NCI-H2107 treated with DMSO at 0.1 percent for 48 hours (cell line): ENCODE measurements at regions not wholly inside any gene's neighbourhood (a gene's known extent, or its start where the extent isn't known, plus 50 kb on each side); places are given as distances from the start of the nearest gene placed in this dataset.

Experiments
- DNase-seq: peaks from one replicate; lab custom pipeline; 2025; ENCODE audit not compliant: unreplicated experiment; lab: John Stamatoyannopoulos, UW

GRCh38 chr7:110095372-110096052 lies 995.4 kb upstream of the LRRN3 start:
- no peak for DNase-seq

GRCh38 chr7:110104243-110104642 lies 986.7 kb upstream of the LRRN3 start:
- no peak for DNase-seq

GRCh38 chr7:110105307-110105706 lies 985.6 kb upstream of the LRRN3 start:
- DNase-seq = peak; percentile 63

GRCh38 chr7:110105840-110106239 lies 985.1 kb upstream of the LRRN3 start:
- no peak for DNase-seq

GRCh38 chr7:110119883-110120581 lies 970.9 kb upstream of the LRRN3 start:
- DNase-seq = no peak

- DNase-seq = no peak
Measured at GRCh38 chr7:110129159-110129558, 961.8 kb upstream of the LRRN3 start.

- DNase-seq = peak; percentile 19
Measured at GRCh38 chr7:110130669-110131068, 960.3 kb upstream of the LRRN3 start.

GRCh38 chr7:110131344-110131743 lies 959.6 kb upstream of the LRRN3 start:
- DNase-seq = no peak

GRCh38 chr7:110139056-110139455 lies 951.9 kb upstream of the LRRN3 start:
- no peak for DNase-seq

- DNase-seq = no peak
Measured at GRCh38 chr7:110142939-110143526, 947.9 kb upstream of the LRRN3 start.

GRCh38 chr7:110144599-110144998 lies 946.3 kb upstream of the LRRN3 start:
- DNase-seq = no peak

- no peak for DNase-seq
Measured at GRCh38 chr7:110148054-110148453, 942.9 kb upstream of the LRRN3 start.

- no peak for DNase-seq
Measured at GRCh38 chr7:110153222-110153621, 937.7 kb upstream of the LRRN3 start.

- no peak for DNase-seq
Measured at GRCh38 chr7:110156511-110156910, 934.4 kb upstream of the LRRN3 start.

GRCh38 chr7:110157631-110158362 lies 933.1 kb upstream of the LRRN3 start:
- no peak for DNase-seq

- DNase-seq = no peak
Measured at GRCh38 chr7:110168010-110168409, 922.9 kb upstream of the LRRN3 start.

GRCh38 chr7:110170841-110171240 lies 920.1 kb upstream of the LRRN3 start:
- DNase-seq = peak; percentile 35

- no peak for DNase-seq
Measured at GRCh38 chr7:110177463-110177862, 913.5 kb upstream of the LRRN3 start.

GRCh38 chr7:110179037-110179436 lies 911.9 kb upstream of the LRRN3 start:
- no peak for DNase-seq

- no peak for DNase-seq
Measured at GRCh38 chr7:110181768-110182167, 909.2 kb upstream of the LRRN3 start.

- no peak for DNase-seq
Measured at GRCh38 chr7:110186334-110186733, 904.6 kb upstream of the LRRN3 start.
